Mesothelial cell of epicardium (in vitro differentiated cells): ENCODE measurements at regions not wholly inside any gene's neighbourhood (a gene's known extent, or its start where the extent isn't known, plus 50 kb on each side); places are given as distances from the start of the nearest gene placed in this dataset.

Source experiments
- DNase-seq, 2 experiments: peaks; one replicate each; pipeline ENCODE4 v3.0.0; 2021; ENCODE audit warnings: low spot score in 2 of 2; ENCODE audit not compliant: unreplicated experiment in 2 of 2
- H3K27ac Mint-ChIP-seq: 2 replicates; pipeline ENCODE4 v1.8.0; 2021; ENCODE audit warnings: mixed read lengths
- H3K27me3 Mint-ChIP-seq: 2 replicates; pipeline ENCODE4 v1.8.0; 2021; ENCODE audit warnings: low read depth, mixed read lengths
- H3K36me3 Mint-ChIP-seq: 2 replicates; pipeline ENCODE4 v1.8.0; 2021; ENCODE audit warnings: mixed read lengths
- H3K4me1 Mint-ChIP-seq: 2 replicates; pipeline ENCODE4 v1.8.0; 2021; ENCODE audit warnings: mixed read lengths
- H3K4me3 Mint-ChIP-seq: 2 replicates; pipeline ENCODE4 v1.8.0; 2021; ENCODE audit warnings: mild to moderate bottlenecking, moderate library complexity, mixed read lengths
- H3K9me3 Mint-ChIP-seq: 2 replicates; pipeline ENCODE4 v1.8.0; 2021; ENCODE audit warnings: mixed read lengths
- CTCF ChIP-seq: fragments of 200-600 bp; sonication (generic); IDR thresholded peaks from one replicate; pipeline ENCODE4 v1.5.0; 2021; ENCODE audit warnings: antibody characterized with exemption; ENCODE audit not compliant: unreplicated experiment

GRCh38 chr5:165903835-165904234 is 2387.6 kb upstream of the WWC1 start:
- H3K4me1 Mint-ChIP-seq, result peaks cover 11% of the 10 kb centered on the region
- H3K9me3 Mint-ChIP-seq, result peaks cover 14% of the 10 kb centered on the region
- no peak overlapping the region for H3K4me3 Mint-ChIP-seq
- no peak for TF ChIP-seq CTCF
- DNase-seq, result no peak
- no peaks in the 10 kb centered on the region for H3K36me3 Mint-ChIP-seq
- no peaks in the 10 kb centered on the region for H3K27me3 Mint-ChIP-seq
- H3K27ac Mint-ChIP-seq, result no peak overlapping the region

GRCh38 chr5:165906871-165907270 is 2384.6 kb upstream of the WWC1 start:
- TF ChIP-seq CTCF, result no peak
- DNase-seq, result no peak
- Mint-ChIP-seq H3K27me3 (no peaks in the 10 kb centered on the region), H3K36me3 (no peaks in the 10 kb centered on the region), H3K4me3 (no peak overlapping the region), H3K27ac (no peak overlapping the region), H3K4me1 (no peaks in the 10 kb centered on the region), H3K9me3 (peaks cover 21% of the 10 kb centered on the region)

DNA sequence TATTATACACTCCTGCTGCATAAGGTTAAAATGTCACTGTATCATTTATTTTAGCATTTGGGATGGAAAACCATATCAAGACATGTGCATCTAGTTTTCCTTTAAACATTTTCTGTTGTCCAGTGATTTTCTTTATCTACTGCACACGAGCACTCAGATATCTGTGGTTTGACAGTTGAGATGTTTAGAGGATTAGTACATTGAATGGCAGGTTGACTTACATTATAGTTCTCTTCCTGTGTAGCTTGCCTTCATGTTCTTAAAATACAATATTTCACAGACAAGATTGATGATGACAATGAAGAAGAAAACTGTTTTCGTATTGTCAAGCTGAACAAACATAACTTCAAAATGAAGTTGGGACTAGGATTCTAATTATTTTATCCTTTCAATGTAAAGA is 2378.4 kb upstream of the WWC1 start:
- H3K27ac Mint-ChIP-seq, result no peak overlapping the region
- H3K27me3 Mint-ChIP-seq, result no peaks in the 10 kb centered on the region
- TF ChIP-seq CTCF, result no peak
- DNase-seq, result no peak
- no peaks in the 10 kb centered on the region for H3K36me3 Mint-ChIP-seq
- H3K9me3 Mint-ChIP-seq, result peaks cover 24% of the 10 kb centered on the region
- no peaks in the 10 kb centered on the region for H3K4me1 Mint-ChIP-seq
- no peak overlapping the region for H3K4me3 Mint-ChIP-seq

- Mint-ChIP-seq H3K4me3 (no peak overlapping the region), H3K36me3 (no peaks in the 10 kb centered on the region), H3K27ac (no peak overlapping the region), H3K27me3 (no peaks in the 10 kb centered on the region), H3K4me1 (no peaks in the 10 kb centered on the region), H3K9me3 (peaks cover 23% of the 10 kb centered on the region)
- no peak for TF ChIP-seq CTCF
- no peak for DNase-seq
Measured at GRCh38 chr5:165914456-165914855, 2377.0 kb upstream of the WWC1 start.

DNA sequence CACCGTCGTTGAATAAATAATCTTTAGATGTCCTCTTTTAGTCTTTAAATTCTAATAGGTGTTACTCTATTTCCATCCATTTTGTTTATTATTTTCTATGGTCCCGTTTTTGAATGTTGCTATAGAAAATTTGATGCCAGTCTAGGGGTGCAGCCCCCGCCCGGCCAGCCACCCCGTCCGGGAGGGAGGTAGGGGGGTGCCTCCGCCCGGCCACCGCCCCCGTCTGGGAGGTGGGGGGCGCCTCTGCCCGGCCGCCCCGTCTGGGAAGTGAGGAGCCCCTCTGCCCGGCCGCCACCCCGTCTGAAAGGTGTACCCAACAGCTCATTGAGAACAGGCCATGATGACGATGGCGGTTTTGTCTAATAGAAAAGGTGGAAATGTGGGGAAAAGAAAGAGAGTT is 2372.2 kb upstream of the WWC1 start:
- no peak for DNase-seq
- peaks cover 8% of the 10 kb centered on the region for H3K9me3 Mint-ChIP-seq
- H3K4me1 Mint-ChIP-seq, result no peaks in the 10 kb centered on the region
- no peaks in the 10 kb centered on the region for H3K36me3 Mint-ChIP-seq
- H3K4me3 Mint-ChIP-seq, result no peak overlapping the region
- no peaks in the 10 kb centered on the region for H3K27me3 Mint-ChIP-seq
- no peak overlapping the region for H3K27ac Mint-ChIP-seq
- TF ChIP-seq CTCF, result no peak

- Mint-ChIP-seq H3K36me3 (no peaks in the 10 kb centered on the region), H3K9me3 (peaks cover 8% of the 10 kb centered on the region), H3K4me3 (no peak overlapping the region), H3K4me1 (peaks cover under 1% of the 10 kb centered on the region), H3K27ac (no peak overlapping the region), H3K27me3 (no peaks in the 10 kb centered on the region)
- DNase-seq, result no peak
- TF ChIP-seq CTCF, result no peak
Measured at GRCh38 chr5:165920655-165921054, 2370.8 kb upstream of the WWC1 start.
